Fibroblast of villous mesenchyme (primary cell): ENCODE measurements at regions not wholly inside any gene's neighbourhood (a gene's known extent, or its start where the extent isn't known, plus 50 kb on each side); places are given as distances from the start of the nearest gene placed in this dataset.

Source experiments
- DNase-seq: peaks from one replicate; pipeline ENCODE4 v3.0.0-alpha.2; 2010; ENCODE audit warnings: low read depth
- H3K4me3 ChIP-seq: 2 replicates; pipeline ENCODE4 v1.5.1; 2011; ENCODE audit warnings: low read depth, mild to moderate bottlenecking, low read length
- CTCF ChIP-seq: IDR thresholded peaks from 2 replicates; pipeline ENCODE4 v1.5.1; 2012; ENCODE audit warnings: low read depth, mild to moderate bottlenecking, low read length; ENCODE audit not compliant: insufficient read depth

DNA sequence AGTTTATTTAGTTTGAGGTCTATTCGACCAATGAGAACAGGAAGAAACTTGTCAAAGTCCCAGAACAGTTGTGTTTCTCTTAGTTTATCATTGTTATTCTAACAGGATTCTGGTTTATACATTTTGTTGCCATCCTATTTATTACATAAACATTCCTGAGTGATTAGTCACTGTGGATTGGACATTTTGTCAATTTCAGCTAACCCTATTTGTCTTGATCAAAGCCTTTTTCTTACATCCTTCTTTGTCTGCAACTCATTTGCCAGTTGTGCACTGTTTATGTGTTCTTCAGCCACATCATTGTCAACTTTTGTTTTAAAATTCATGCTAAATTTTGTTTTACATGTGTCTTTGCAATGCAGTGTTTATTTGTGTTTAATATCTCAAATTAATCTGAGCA is 886.0 kb upstream of the SLC10A2 start:
- no peak for DNase-seq
- TF ChIP-seq CTCF = no peak

GRCh38 chr13:103948426-103948825 is 882.2 kb upstream of the SLC10A2 start:
- no peak for DNase-seq
- no peak for TF ChIP-seq CTCF

More for the DNA sequence above, 886.0 kb upstream of the SLC10A2 start:
- no peak overlapping the region for H3K4me3 ChIP-seq

DNA sequence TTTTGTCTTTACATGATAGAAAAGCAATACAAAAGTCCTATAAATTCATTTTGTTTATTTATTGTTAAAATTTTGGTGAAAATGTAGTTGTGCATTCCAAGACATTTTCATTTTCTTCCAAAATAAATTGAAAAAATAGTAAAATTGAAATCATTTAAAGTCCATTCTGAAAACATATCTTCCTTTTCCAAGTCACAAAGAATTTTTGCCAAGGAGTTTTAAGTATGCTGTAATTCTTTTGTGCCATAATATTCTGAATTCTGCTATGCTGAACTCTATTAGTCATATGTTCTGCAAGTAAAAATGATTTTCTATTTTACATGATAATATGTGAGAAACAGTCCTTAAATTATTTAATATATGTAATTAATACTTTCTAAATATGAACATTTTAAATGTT is 879.6 kb upstream of the SLC10A2 start:
- H3K4me3 ChIP-seq = no peak overlapping the region
- TF ChIP-seq CTCF = no peak
- no peak for DNase-seq

More at GRCh38 chr13:103948426-103948825, 882.2 kb upstream of the SLC10A2 start:
- H3K4me3 ChIP-seq = no peak overlapping the region

DNA sequence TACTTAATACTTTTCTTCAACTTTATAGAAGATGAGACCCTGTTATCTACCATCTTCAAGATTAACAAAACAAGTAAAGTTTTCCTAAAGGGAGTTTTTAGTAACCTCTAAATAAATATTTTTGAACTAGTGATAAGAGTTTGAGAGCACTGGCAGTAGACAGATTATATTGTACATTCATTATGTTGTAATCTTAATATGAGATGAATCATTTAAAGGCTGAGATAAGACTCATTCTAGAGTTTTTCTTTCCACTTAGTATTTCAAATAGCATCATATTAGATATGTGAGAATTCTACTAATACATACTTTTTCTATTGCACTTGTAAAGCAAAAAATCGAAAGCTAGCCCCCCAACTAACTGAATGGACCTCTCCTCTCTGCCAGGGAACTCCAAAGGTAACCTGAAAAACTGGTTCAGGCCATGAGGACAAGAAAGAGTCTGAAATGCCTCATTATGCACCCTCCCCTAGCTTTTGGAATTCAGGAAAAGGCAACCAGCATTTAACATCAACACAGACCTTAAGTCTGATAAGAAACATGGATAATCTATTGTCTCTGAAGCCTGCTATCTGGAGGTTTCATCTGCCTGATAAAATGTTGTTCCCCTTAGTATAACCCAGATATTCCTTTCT is 875.4 kb upstream of the SLC10A2 start:
- TF ChIP-seq CTCF = no peak
- H3K4me3 ChIP-seq = no peak overlapping the region
- no peak for DNase-seq

DNA sequence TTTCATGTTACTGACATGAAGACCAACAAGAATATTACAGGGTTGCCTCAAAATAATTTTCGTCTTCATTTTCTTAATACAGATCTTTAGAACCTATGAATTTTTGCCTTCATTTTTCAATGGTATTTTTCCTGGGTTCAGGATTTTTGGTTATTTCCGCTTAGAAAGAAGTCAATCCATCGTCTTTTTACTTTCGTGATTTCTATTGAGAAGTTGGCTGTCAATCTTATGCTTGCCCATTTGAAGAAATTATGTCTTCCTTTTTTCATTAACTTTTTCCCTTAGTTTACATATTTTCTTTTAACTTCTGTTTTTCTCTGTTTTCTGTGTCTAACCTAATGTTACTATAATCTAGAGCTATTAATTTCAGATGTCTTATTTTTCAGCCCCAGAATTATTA is 868.9 kb upstream of the SLC10A2 start:
- DNase-seq = no peak
- no peak for TF ChIP-seq CTCF
- H3K4me3 ChIP-seq = no peak overlapping the region

- TF ChIP-seq CTCF = no peak
- no peak for DNase-seq
- no peak overlapping the region for H3K4me3 ChIP-seq
Observed at GRCh38 chr13:103931885-103932284, 865.7 kb upstream of the SLC10A2 start.

DNA sequence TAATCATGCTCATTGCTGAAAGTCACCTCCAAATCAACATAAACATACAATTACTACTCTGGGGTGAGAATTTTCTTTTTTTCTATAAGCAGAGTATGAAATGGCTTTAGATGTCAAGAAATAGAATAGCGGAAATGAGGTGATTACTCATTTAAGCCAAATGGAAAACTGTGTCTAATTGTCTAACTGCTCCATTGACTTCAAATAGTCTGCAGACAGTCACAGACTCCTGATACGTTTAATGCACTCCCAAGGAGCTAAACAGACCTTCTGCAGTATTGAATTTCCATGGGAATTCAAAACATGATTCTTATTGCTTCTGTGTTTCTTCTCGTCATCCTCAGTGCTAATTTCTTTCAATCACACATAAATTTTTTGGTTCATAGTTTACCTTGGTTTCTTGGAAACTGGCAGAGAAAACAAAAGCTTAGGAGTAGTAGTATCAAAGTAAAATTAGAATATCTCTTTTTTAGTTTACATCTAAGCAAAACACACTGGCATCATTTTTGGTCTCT is 865.2 kb upstream of the SLC10A2 start:
- no peak overlapping the region for H3K4me3 ChIP-seq
- no peak for DNase-seq
- TF ChIP-seq CTCF = no peak
